IMR-90 (cell line): ENCODE measurements at regions not wholly inside any gene's neighbourhood (a gene's known extent, or its start where the extent isn't known, plus 50 kb on each side); places are given as distances from the start of the nearest gene placed in this dataset.

Experiments used
- ATAC-seq: fragments of 200-7000 bp; cut with Tn5 transposase; 2 replicates; pipeline ENCODE4 v1.9.1; 2020; ENCODE audit warnings: low read depth, mild to moderate bottlenecking, moderate library complexity
- BruUV-seq: library from RNA; stranded (reverse); fragments of 400-500 nt; replicated peaks from 2 replicates; lab custom pipeline; 2021; lab: Mats Ljungman, UMichigan
- CTCF ChIA-PET: fragments of 300-600 bp; formaldehyde crosslinking; extraction: SDS; loops from one replicate; lab custom pipeline; 2021; ENCODE audit warnings: antibody characterized with exemption; lab: Yijun Ruan, JAX
- POLR2A ChIA-PET: fragments of 300-600 bp; sonication (Branson Sonifier 250); formaldehyde crosslinking; loops from one replicate; lab custom pipeline; 2022; ENCODE audit warnings: antibody characterized with exemption; ENCODE audit not compliant: unreplicated experiment; lab: Charles Lee
- DNase-seq: peaks from one replicate; pipeline ENCODE4 v3.0.0; 2013
- H2AFZ ChIP-seq: replicated peaks from 2 replicates; pipeline ENCODE3; 2013; ENCODE audit warnings: low read length, mild to moderate bottlenecking; ENCODE audit not compliant: poor library complexity
- H2AK5ac ChIP-seq: 2 replicates; pipeline ENCODE4 v1.6.1; 2013; ENCODE audit warnings: low read depth, low read length, inconsistent platforms
- H2AK9ac ChIP-seq: replicated peaks from 2 replicates; pipeline ENCODE3; 2013; ENCODE audit warnings: mild to moderate bottlenecking, low read depth, low read length, moderate library complexity; ENCODE audit not compliant: poor library complexity
- H2BK120ac ChIP-seq: 2 replicates; pipeline ENCODE4 v1.6.1; 2013; ENCODE audit warnings: low read depth, low read length, inconsistent platforms
- H2BK15ac ChIP-seq: 3 replicates; pipeline ENCODE4 v1.6.1; 2013; ENCODE audit warnings: low read depth, low read length, inconsistent platforms
- H2BK20ac ChIP-seq: 2 replicates; pipeline ENCODE4 v1.6.1; 2013; ENCODE audit warnings: low read depth, mild to moderate bottlenecking, inconsistent platforms, low read length, moderate library complexity
- H2BK5ac ChIP-seq: 2 replicates; pipeline ENCODE4 v1.6.1; 2013; ENCODE audit warnings: mild to moderate bottlenecking, low read depth, low read length, inconsistent platforms; ENCODE audit not compliant: poor library complexity, severe bottlenecking
- H3K14ac ChIP-seq: replicated peaks from 2 replicates; pipeline ENCODE4 v1.6.1; 2013; ENCODE audit warnings: low read depth, low read length, inconsistent platforms
- H3K18ac ChIP-seq: 2 replicates; pipeline ENCODE4 v1.6.1; 2013; ENCODE audit warnings: low read depth, low read length, control low read depth
- H3K23ac ChIP-seq: 2 replicates; pipeline ENCODE4 v1.6.1; 2013; ENCODE audit warnings: low read depth, low read length, inconsistent platforms
- H3K27ac ChIP-seq: 2 replicates; pipeline ENCODE4 v1.5.1; 2013; ENCODE audit warnings: mild to moderate bottlenecking, control low read depth, low read length; ENCODE audit not compliant: insufficient read depth
- H3K27me3 ChIP-seq: 2 replicates; pipeline ENCODE4 v1.6.1; 2013; ENCODE audit warnings: low read length; ENCODE audit not compliant: control insufficient read depth, insufficient read depth
- H3K36me3 ChIP-seq: 2 replicates; pipeline ENCODE4 v1.6.1; 2013; ENCODE audit warnings: low read length, mixed read lengths; ENCODE audit not compliant: control insufficient read depth, insufficient read depth
- H3K4ac ChIP-seq: 2 replicates; pipeline ENCODE4 v1.6.1; 2013; ENCODE audit warnings: low read depth, low read length, inconsistent platforms
- H3K4me1 ChIP-seq: 2 replicates; pipeline ENCODE4 v1.6.1; 2013; ENCODE audit warnings: low read length, mixed read lengths; ENCODE audit not compliant: control insufficient read depth, insufficient read depth
- H3K4me2 ChIP-seq: 2 replicates; pipeline ENCODE4 v1.6.1; 2013; ENCODE audit warnings: low read depth, mild to moderate bottlenecking, control low read depth, low read length, moderate library complexity
- H3K4me3 ChIP-seq: 2 replicates; pipeline ENCODE4 v1.5.1; 2013; ENCODE audit warnings: low read depth, mild to moderate bottlenecking, control low read depth, low read length, moderate library complexity; ENCODE audit not compliant: insufficient read depth
- H3K56ac ChIP-seq: 2 replicates; pipeline ENCODE4 v1.6.1; 2013; ENCODE audit warnings: low read length, inconsistent platforms; ENCODE audit not compliant: insufficient read depth; ENCODE audit errors: extremely low read depth
- H3K79me1 ChIP-seq, 2 experiments: 2 replicates each; pipeline ENCODE4 v1.6.1; 2013; ENCODE audit warnings: low read length in 2 of 2, inconsistent platforms in 1 of 2, low read depth in 1 of 2
- H3K9ac ChIP-seq: 2 replicates; pipeline ENCODE4 v1.6.1; 2013; ENCODE audit warnings: low read depth, low read length, control low read depth
- H3K9me1 ChIP-seq: 2 replicates; pipeline ENCODE4 v1.6.1; 2013; ENCODE audit warnings: low read length, inconsistent platforms; ENCODE audit not compliant: insufficient read depth
- H3K9me3 ChIP-seq: 2 replicates; pipeline ENCODE4 v1.6.1; 2013; ENCODE audit warnings: low read length; ENCODE audit not compliant: control insufficient read depth, insufficient read depth
- H4K20me1 ChIP-seq: 2 replicates; pipeline ENCODE4 v1.6.1; 2013; ENCODE audit warnings: low read length, inconsistent platforms; ENCODE audit not compliant: insufficient read depth
- H4K5ac ChIP-seq: 2 replicates; pipeline ENCODE4 v1.6.1; 2013; ENCODE audit warnings: mild to moderate bottlenecking, low read depth, low read length, control low read depth
- H4K8ac ChIP-seq, 2 experiments: 2 replicates each; pipeline ENCODE4 v1.6.1; 2013; ENCODE audit warnings: low read depth in 2 of 2, low read length in 2 of 2, control low read depth in 1 of 2, inconsistent platforms in 1 of 2
- H4K91ac ChIP-seq: 2 replicates; pipeline ENCODE4 v1.6.1; 2013; ENCODE audit warnings: low read depth, low read length, inconsistent platforms; ENCODE audit not compliant: insufficient read depth
- MAFK ChIP-seq: IDR thresholded peaks from 2 replicates; pipeline ENCODE4 v1.6.1; 2012; ENCODE audit warnings: low read depth, low read length, improper control_type of control experiment
- RCOR1 ChIP-seq: IDR thresholded peaks from 2 replicates; pipeline ENCODE4 v1.6.1; 2012; ENCODE audit warnings: mild to moderate bottlenecking, low read length, improper control_type of control experiment; ENCODE audit not compliant: insufficient replicate concordance
- SMC3 ChIP-seq: fragments of 150-350 bp; IDR thresholded peaks from 2 replicates; pipeline ENCODE4 v1.6.1; 2016; ENCODE audit warnings: low read depth, mild to moderate bottlenecking, antibody characterized with exemption, low read length, moderate library complexity
- WGBS, 2 experiments: methylation state at CpG; one replicate each; pipeline versions ENCODE4 v1.1.5 to v1.1.7; 2013; ENCODE audit warnings: missing lambda C conversion rate in 2 of 2; ENCODE audit not compliant: insufficient read length in 1 of 2; ENCODE audit errors: extremely low coverage in 2 of 2; 5-methylcytosine and 5-hydroxymethylcytosine counted together
- dilution Hi-C: fragments of 300-500 bp; cut with HindIII; formaldehyde crosslinking; loops from one replicate; pipeline ENCODE4 v1.14.3; 2018; ENCODE audit warnings: low sequenced_read_pairs; ENCODE audit not compliant: unreplicated experiment
- in situ Hi-C: fragments of 300-500 bp; cut with MboI; formaldehyde crosslinking; loops from 3 replicates; pipeline ENCODE4 v1.14.3; 2019; ENCODE audit warnings: low sequenced_read_pairs, inconsistent platforms, mixed read lengths
- intact Hi-C: fragments of 100-400 bp; cut with micrococcal nuclease; formaldehyde crosslinking; loops from 2 replicates; pipeline ENCODE4 v1.10.0; 2022
- TF ChIP-seq, protein P1 (sequence below): conservative IDR thresholded peaks from 2 replicates; pipeline ENCODE4 v1.5.1; 2012; ENCODE audit warnings: mild to moderate bottlenecking, low read depth, low read length, improper control_type of control experiment

DNA sequence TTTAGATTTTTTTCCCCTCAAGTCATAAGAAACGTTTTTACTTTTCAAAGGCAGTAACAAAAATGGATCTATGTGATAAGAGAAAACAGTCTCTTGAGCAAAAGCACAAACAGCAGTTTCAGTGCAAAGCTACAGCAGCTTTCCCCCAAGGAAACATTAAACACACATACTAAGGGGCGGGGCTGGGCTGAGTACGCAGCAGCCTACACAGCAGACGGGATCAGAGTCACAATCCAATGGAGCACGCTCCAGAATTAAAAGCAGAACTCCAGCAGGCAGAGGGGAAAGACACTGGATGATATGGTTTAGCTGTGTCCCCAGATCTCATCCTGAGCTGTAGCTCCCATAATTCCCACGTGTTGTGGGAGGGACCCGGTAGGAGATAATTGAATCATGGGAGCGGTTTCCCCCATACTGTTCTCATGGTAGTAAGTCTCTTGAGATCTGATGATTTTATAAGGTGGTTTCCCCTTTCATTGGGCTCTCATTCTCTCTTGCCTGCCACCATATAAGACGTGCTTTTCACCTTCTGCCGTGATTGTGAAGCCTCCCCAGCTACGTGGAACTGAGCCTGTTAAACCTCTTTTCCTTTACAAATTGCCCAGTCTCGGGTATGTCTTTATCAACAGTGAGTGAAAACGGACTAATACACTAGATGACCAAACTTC, 116.2 kb upstream of the SLCO3A1 start:
- no peaks in the 10 kb centered on the region for H3K27me3 ChIP-seq
- H4K8ac ChIP-seq = no peak overlapping the region
- no peak overlapping the region for H3K9ac ChIP-seq
- H2BK20ac ChIP-seq = no peak overlapping the region
- H3K36me3 ChIP-seq = no peaks in the 10 kb centered on the region
- H2BK15ac ChIP-seq = no peak overlapping the region
- H3K9me3 ChIP-seq = no peaks in the 10 kb centered on the region
- H3K14ac ChIP-seq = no peak overlapping the region
- H3K4me3 ChIP-seq = no peak overlapping the region
- intact Hi-C loops = no loop called here
- no peak overlapping the region for H4K5ac ChIP-seq
- no peak overlapping the region for H3K23ac ChIP-seq
- no peak for ATAC-seq
- ChIA-PET POLR2A (no interaction called here), CTCF (no interaction called here)
- no peak overlapping the region for H3K4ac ChIP-seq
- dilution Hi-C loops = no loop called here
- H2BK5ac ChIP-seq = no peak overlapping the region
- no peak for DNase-seq
- no peaks in the 10 kb centered on the region for H3K9me1 ChIP-seq
- H2AK5ac ChIP-seq = no peak overlapping the region
- H3K18ac ChIP-seq = no peak overlapping the region
- no peaks in the 10 kb centered on the region for H3K4me1 ChIP-seq
- H2AK9ac ChIP-seq = no peak overlapping the region
- no peak overlapping the region for H2AFZ ChIP-seq
- no CpG with 5 or more reads among the region's 13 CpGs for WGBS, 2 experiments
- no peak overlapping the region for H2BK120ac ChIP-seq
- in situ Hi-C loops = no loop called here
- H3K27ac ChIP-seq = no peak overlapping the region
- no TSS peak for BruUV-seq
- TF ChIP-seq, protein P1, sequence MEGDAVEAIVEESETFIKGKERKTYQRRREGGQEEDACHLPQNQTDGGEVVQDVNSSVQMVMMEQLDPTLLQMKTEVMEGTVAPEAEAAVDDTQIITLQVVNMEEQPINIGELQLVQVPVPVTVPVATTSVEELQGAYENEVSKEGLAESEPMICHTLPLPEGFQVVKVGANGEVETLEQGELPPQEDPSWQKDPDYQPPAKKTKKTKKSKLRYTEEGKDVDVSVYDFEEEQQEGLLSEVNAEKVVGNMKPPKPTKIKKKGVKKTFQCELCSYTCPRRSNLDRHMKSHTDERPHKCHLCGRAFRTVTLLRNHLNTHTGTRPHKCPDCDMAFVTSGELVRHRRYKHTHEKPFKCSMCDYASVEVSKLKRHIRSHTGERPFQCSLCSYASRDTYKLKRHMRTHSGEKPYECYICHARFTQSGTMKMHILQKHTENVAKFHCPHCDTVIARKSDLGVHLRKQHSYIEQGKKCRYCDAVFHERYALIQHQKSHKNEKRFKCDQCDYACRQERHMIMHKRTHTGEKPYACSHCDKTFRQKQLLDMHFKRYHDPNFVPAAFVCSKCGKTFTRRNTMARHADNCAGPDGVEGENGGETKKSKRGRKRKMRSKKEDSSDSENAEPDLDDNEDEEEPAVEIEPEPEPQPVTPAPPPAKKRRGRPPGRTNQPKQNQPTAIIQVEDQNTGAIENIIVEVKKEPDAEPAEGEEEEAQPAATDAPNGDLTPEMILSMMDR = no peak
- TF ChIP-seq SMC3 (no peak), MAFK (no peak), RCOR1 (no peak)
- no peaks in the 10 kb centered on the region for H3K79me1 ChIP-seq
- H3K4me2 ChIP-seq = no peak overlapping the region
- H3K56ac ChIP-seq = no peak overlapping the region
- no peak overlapping the region for H4K91ac ChIP-seq
- no peaks in the 10 kb centered on the region for H4K20me1 ChIP-seq
